OCI-LY3 (cell line): ENCODE measurements at regions not wholly inside any gene's neighbourhood (a gene's known extent, or its start where the extent isn't known, plus 50 kb on each side); places are given as distances from the start of the nearest gene placed in this dataset.

ENCODE experiments used
- CTCF ChIP-seq: fragments of 200-600, 300-600 bp; sonication (generic); IDR thresholded peaks from 2 replicates; pipeline ENCODE4 v1.5.1; 2014; ENCODE audit warnings: antibody characterized with exemption, low read length, low read depth
- EZH2phosphoT487 ChIP-seq: fragments of 200-600 bp; shearing (Covaris generic); IDR thresholded peaks from 2 replicates; pipeline ENCODE4 v1.6.1; 2018; ENCODE audit warnings: antibody characterized with exemption, mixed run types, low read depth

GRCh38 chr3:110579840-110580550 is 491.6 kb upstream of the NECTIN3 start:
- TF ChIP-seq CTCF (no peak), EZH2phosphoT487 (no peak)
